GDM1 (cell line): ENCODE measurements at regions not wholly inside any gene's neighbourhood (a gene's known extent, or its start where the extent isn't known, plus 50 kb on each side); places are given as distances from the start of the nearest gene placed in this dataset.

Experiments used
- DNase-seq: peaks from one replicate; lab custom pipeline; 2025; lab: John Stamatoyannopoulos, UW

DNA sequence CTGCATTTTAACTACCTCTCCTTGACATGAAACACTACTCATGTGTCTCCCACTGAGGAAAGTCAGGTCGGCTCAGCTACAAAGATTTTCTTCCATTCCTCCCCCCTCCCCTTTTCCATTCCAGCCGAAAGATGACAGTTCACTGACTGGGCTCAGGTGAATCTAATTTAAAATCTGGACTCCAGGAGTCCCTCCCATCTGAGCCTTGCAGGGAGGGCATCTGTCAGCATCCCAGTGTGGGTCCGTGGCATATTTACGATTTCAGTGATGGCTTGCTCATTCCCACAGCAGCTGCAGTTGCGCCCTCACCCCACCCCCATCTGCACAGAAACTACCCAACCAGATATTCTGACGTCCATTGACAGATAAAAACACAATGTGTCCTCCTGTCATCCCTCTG, 153.7 kb upstream of the ARRDC4 start:
- no peak for DNase-seq

DNA sequence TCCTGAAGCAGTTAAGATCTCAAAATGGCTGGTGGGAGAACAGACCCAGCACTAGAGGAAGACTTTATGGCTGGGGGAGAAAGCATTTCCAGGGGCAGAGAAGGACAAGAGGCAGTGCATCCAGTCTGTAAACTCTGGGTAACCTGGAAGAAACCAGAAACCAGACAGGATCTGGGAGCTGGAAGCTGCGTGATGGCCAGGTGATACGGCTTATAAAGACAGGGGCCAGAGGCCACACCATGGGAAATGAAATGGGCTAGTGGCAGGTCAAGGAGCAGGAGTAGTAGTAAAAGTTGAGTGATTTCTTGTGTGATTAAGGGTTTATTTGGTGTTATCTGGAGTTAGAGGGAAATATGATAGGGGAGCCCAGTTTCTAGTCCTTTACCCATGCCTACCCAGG, 144.7 kb upstream of the ARRDC4 start:
- DNase-seq = no peak

DNA sequence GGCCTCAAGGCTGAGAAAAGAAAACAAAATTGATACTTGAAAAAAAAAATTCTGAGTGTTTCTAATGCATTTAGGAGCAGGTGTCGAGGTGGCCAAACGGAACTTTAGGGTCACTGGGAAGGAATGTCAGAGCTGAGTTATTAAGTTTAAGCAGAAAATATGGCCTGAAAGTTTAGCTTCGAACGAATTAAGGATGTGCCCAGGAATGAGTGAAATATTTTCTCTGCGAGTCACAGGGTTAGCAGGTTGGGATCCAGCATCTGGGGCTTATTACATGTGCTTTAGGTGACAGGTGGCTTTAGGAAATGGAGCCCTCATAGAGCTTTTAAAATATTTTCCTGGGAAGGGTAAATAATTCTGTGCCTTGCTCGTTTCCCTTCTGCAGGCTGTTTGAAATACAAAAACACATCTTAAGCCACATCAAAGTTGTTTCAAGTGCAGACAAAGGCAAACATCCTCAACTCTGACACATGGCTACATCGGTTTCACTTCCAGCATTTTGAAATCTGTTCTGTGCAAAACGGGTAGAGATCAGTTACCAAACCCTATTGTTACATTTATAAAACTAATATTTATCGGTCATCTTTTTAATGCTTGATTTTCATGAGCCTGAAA, 143.1 kb upstream of the ARRDC4 start:
- no peak for DNase-seq

DNA sequence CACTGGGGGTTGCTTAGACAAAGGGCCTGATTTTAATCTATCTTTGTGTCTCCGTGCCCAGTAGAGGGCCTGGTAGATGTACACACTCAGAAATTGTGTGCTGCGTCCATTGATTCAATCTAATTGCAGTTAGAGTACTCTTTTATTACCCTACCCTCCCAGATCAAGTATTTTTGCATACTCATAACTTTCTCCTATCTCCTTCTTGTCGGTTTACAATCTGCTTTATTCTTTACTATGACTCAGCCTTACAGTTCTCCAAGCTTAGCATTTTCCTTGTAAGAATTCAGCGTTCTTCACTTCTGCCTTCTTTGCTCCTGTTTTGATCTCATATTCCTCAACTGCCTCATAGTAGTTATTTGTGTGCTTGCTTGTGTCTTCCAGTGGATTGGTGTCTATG, 124.5 kb upstream of the ARRDC4 start:
- DNase-seq = no peak

GRCh38 chr15:97837896-97838295, 122.6 kb upstream of the ARRDC4 start:
- no peak for DNase-seq

DNA sequence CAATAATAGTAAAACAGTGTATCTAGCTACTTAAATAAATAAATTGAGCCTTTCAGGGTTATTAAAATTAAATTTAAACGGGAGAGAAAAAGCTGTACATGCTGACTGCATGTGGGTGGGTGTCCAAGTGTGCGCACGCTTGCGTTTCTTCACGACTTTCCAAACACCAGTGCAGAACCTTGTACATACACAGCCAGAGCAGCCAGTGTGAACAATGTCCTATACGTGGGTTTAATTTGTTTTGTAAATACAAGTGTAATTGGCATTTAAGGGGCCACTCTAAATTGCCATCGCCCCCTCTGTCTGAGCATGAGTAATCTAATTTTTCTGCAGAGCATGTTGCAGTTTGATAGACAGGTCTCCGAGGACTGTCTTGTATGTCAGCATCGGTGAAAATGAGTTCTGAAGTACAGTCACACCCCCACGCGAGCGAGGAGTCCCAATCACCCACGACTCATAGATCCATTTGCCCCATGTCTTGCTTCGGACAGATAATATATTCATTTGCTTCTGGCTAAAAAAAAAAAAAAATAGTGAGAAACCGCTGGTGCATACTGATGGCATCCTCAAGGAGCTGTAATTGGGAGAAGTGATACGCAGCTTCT, 121.8 kb upstream of the ARRDC4 start:
- no peak for DNase-seq

GRCh38 chr15:97840501-97840900, 120.0 kb upstream of the ARRDC4 start:
- DNase-seq = no peak

DNA sequence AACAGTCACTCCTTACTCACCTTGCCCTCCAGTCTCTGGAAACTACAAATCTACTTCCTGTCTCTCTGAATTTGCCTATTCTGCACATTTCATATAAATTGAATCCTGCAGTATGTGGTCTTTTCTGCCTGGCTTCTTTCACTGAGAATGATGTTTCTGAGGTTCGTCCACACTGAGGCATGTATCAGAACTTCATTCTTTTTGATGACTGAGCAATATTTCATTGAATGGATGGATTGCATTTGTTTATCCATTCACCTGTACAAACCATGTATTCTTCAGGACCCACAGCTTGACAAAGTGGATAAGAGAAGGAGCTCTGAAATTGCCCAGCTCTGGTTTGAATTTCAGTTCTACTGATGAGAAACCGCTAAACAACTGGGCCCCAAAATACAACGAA, 118.9 kb upstream of the ARRDC4 start:
- no peak for DNase-seq

- no peak for DNase-seq
Measured at GRCh38 chr15:97849183-97849582, 111.3 kb upstream of the ARRDC4 start.

- no peak for DNase-seq
Measured at GRCh38 chr15:97858296-97858695, 102.2 kb upstream of the ARRDC4 start.

DNA sequence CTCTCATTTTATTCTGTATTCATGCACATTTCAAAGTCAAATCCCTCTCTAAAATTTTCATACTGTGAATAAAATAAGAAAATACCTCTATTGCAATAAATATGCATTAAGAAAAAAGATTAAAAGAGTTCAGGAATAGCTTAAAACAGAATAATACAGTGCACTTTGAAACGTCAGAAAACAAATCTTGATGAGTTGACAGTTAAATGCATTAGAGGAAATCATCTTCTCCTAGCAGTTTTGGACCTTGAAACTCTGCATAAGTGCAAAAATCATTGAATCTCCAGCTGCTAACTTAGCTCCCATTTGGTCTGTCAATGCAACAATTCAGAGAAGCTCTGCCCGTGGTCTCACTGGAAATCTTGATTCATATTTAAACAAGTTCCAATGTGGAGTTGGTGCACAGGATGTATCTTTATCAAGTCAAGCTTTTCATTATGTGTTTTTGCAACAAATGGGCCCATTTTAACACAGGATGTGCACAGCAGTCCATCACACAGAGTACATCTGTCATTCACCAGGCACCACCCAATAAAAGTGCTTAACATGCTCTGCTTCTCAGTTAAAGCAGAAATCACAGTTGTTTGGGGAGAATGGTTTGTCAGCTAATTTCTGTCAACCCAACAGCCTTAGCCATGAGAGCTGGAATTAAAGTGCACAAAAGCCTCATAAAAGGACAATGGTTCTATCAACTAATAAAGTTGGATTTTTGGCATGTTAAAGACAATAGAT, 98.8 kb upstream of the ARRDC4 start:
- DNase-seq = no peak

DNA sequence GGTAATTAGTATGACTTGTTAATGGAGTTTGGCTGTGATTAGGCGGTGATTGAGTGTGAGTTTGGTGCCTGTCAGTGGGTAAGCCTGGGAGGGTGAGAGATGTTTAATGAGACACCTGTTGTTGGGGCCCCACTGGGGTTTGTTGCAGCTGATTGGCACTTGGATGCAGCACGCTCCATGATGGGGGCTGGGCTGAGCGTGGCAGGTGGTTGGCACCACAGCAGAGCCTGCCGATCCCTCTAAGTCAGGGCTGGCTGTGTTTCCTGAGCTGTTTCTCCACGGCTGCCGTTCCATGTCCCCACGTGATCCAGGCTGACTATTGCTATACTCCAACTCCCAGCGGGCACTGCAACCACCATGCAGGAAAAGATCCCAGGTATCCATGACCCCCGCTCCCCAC, 93.5 kb upstream of the ARRDC4 start:
- no peak for DNase-seq

- DNase-seq = no peak
Measured at GRCh38 chr15:97867870-97868269, 92.6 kb upstream of the ARRDC4 start.

GRCh38 chr15:97868981-97869380, 91.5 kb upstream of the ARRDC4 start:
- DNase-seq = no peak

- DNase-seq = no peak
Measured at GRCh38 chr15:97870771-97871170, 89.7 kb upstream of the ARRDC4 start.

DNA sequence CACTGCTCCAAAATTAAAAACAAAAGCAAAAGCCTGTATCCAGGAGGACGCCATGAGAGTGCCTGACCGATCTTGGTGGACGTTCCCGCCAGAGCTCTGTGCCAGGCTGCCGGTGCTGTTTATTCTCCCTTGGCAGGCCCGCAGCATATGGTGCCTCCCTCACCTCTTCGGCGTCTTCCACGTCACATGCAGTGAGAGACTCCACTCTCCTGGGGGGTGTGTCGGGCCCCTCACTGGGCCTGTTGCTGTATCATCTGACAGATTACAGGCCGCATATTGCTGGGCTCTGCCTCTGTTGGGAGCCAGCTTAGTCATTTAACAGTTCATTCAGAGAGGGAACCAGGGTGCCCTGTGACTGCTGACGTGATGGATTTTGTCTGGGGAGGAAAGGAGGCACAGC, 86.4 kb upstream of the ARRDC4 start:
- DNase-seq = no peak

DNA sequence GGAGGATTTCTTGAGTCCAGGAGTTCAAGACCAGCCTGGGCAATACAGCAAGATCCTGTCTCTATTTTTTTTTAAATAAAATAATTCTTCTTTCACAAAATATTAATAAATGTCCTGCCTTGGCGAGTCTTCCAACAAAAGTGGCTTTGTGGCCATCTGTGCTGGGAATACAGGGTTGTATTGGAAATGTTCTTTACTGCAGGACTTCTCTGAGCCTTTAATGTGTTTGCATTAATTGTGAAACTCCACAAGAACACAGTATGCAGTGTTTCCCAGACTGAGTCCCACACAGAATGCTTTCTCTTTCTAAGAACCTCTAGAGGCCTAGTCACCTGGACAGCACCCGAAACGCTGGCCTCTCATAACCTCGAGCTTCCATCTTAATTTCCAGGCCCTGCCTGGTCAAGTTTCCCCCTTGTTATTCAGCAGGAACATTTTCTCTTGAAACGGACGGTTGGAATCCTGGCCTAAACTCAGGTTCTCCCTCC, 85.4 kb upstream of the ARRDC4 start:
- no peak for DNase-seq

DNA sequence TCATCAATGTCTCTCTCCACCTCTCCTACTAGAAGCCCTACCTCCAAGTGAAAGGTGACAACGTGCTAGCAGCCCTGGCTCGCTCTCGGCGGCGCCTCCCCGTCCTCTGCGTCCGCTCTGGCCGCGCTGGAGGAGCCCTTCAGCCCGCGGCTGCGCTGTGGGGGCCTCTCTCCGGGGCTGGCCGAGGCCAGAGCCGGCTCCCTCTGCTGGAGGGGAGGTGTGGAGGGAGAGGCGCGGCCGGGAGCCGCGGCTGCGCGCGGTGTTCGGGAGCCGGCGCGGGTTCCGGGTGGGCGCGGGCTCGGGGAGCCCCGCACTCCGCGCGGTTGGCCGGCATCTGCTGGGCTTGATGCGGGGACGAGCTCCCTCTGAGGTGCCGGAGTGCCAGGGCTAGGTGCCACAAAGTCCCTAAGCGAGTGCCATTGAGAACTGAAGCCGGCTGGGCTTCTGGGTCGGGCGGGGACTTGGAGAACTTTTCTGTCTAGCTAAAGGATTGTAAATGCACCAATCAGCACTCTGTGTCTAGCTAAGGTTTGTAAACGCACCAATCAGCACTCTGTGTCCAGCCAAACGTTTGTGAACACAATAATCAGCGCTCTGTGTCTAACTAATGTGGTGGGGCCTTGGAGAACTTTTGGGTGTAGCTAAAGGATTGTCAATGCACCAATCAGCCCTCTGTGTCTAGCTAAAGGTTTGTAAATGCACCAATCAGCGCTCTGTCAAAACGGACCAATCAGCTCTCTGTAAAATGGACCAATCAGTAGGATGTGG, 84.8 kb upstream of the ARRDC4 start:
- no peak for DNase-seq

DNA sequence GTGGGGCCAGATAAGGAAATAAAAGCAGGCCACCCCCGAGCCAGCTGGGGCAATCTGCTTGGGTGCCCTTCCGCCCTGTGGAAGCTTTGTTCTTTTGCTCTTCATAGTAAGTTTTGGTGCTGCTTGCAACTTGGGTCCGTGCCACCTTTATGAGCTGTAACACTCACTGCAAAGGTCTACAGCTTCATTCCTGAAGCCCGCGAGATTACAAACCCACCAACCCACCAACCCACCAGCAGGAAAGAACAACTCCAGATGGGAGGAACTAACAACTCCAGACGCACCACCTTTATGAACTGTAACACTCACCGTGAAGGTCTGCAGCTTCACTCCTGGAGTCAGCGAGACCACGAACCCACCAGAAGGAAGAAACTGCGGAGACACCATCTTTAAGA, 84.2 kb upstream of the ARRDC4 start:
- no peak for DNase-seq

DNA sequence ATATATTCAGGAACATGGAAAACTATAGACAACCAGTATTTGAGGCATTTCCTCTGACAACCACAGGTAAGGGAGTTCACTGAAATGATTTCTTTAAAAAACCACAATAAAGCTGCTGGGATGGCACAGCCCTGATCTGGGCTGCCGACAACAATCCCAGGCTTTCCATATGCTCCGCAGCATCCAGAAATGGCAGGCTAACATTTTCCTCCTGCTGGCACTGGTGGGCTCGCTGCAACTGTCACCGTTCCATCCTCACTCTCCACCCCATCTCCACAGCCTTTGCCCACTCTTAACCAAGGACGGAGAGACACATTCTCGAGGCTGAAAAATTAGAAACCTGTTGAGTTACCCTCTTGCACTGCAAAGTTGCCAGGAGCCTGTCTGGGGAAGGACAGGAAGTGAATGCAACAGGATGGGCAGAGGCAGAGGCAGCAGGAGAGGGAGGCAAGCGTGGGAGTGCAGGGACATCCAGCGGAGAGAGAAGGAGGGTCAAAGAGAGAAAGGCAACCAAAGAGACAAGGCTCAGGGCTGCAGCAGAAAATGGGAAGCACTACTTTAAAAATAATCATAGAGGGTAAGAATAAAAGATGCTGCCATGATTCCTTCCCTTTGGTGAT, 79.0 kb upstream of the ARRDC4 start:
- DNase-seq = no peak

- DNase-seq = no peak
Measured at GRCh38 chr15:97884513-97885131, 75.9 kb upstream of the ARRDC4 start.

- no peak for DNase-seq
Measured at GRCh38 chr15:97890307-97890706, 70.2 kb upstream of the ARRDC4 start.
